NCI-H2227 (cell line): ENCODE measurements at regions not wholly inside any gene's neighbourhood (a gene's known extent, or its start where the extent isn't known, plus 50 kb on each side); places are given as distances from the start of the nearest gene placed in this dataset.
"Not testable (repeated sequence)": the region's sequence is repeated elsewhere in the genome, so short reads cannot be mapped to it uniquely, and the experiment has no call there.

Experiments
- DNase-seq: peaks from one replicate; lab custom pipeline; 2025; ENCODE audit not compliant: unreplicated experiment; lab: John Stamatoyannopoulos, UW

DNA sequence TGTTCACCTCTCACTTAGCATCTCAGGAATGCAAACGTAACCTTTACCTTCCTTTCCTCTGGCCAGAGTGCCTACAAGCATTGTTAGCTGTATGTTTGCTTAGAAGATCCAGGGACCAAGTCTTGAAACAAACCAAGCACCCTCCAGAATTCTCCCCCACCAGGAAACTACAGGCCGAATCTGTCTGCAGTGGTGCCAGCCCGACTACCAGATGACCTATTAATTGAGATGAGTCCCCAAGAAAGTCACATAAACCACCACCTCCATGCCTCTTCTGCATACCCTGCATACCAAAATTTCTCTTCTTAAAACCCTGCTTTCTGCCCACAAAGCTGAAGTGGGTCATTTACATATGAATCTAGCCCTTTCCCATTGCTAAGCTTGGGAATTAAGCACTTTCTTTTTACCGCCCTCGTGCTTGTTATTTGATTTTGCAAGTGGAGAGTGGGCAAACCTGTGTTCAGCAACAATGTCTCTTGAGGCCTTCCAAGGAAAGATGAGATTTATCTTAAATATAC lies 1239.1 kb downstream of the CDH12 start:
- DNase-seq: no peak

- DNase-seq: no peak
Measured at GRCh38 chr5:21603796-21604195, 1249.3 kb downstream of the CDH12 start.

DNA sequence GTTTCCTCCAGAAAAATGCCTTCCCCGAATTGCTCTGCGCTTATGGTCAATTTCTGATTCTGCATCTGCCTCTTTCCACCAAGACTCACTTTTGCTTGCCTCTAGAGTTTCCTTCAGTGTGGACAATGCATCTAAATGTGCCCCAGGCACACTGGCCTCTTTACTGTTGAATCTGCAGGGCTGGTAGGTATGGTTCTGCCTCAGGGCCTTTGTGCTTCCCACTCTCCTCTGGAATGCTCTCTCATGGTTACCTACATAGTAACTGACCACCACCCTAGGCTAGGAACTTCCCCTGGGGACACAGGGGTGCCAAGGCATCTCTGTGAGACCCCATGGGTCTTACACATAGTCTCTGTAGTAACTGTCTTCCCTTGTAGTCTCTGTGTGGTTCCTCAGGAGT lies 1258.6 kb downstream of the CDH12 start:
- no peak for DNase-seq

DNA sequence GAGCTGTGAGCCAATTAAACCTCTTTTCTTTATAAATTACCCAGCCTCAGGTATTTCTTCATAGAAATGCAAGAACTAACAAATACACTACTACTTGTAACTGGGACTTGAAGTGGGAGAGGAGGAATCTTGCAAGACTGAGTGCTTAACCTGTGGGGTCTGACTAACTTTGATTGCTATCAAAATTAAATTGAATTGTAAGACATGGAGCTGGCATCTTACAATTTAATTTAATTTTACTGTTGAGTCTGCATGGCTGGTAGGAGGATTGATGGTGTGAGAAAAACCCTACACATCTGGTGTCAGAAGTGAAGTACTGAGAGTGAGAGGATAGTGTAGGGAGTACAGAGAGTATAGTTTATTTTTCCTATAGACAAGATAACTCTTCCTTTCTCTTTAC lies 1259.9 kb downstream of the CDH12 start:
- DNase-seq: no peak

GRCh38 chr5:21581508-21581907 lies 1271.6 kb downstream of the CDH12 start:
- DNase-seq: no peak

- DNase-seq: peak; percentile 29
Measured at GRCh38 chr5:21574961-21575360, 1278.2 kb downstream of the CDH12 start.

DNA sequence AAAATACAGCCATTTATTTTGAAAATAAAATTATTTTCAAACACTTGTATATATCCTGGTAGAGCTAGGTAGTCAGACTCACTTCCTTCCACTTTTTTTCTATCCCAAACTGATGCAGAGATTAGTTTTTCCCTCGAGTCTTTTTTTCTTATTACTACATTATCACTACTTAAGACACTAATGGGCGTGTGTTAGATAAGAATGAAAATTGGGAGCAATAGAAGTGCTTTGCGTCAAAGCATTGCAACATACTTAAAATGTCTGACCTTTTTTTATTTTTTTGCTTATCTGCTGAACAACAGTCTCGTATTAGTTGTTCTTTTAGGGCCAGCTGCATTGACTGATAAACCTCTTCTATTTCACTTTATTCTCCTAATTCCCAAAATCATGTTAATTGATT lies 1278.7 kb downstream of the CDH12 start:
- no peak for DNase-seq

DNA sequence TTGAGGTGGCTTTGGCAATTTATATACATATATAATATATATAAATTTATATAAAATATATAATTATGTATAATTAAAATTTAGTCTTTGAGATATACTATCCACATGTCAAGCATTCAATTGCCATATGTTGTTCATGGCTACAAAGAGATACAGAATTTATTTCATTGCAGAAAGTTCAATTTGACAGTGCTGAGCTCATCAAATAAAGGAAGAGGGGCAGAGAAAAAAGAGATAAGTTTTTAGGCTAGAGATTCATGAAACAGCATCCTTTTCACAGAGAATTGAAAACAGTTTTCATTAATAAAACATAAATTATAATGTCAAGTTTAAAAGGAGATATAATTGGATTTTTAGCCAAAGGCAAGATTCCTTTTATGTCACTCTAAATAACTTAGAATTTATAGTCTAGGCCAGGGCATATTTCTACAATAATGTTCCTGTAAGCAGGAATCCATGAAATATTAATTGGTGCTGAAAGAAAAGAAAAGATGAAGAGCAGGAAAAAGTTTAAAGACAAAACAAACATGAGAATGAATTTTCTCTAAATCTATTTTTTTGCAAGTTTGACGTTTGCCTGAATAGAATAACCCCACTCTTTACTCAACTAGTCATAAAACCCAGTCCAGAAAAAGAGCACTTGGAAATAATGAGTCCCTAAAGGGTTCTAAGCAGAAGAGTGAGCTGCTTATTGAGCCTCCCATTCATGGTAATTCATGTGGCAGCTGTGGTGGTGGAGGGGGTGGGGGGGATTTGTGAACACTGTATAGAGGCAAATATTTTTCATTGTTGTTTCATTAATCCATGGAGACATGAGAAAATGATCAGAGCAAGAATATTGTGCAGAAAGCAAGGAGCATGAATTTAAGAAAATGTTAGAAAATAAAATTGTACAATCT lies 1279.5 kb downstream of the CDH12 start:
- DNase-seq: no peak

DNA sequence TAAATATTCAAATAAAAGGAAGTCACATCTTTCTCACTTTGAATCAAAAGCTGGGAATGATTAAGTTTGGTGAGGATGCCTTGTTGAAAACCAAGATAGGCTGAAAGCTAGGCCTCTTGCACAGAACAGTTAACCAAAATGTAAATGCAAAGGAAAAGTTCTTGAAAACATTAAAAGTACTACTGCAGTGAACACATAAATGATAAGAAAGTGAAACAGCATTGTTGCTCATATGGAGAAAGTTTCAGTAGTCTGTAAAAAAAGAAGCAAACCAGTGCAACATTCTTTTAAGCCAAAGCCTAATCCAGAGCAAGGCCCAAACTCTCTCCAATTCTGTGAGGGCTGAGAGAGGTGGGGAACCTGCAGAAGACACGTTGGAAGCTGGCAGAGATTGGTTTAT lies 1281.9 kb downstream of the CDH12 start:
- DNase-seq: not testable (repeated sequence)

- DNase-seq: not testable (repeated sequence)
Measured at GRCh38 chr5:21559109-21559508, 1294.0 kb downstream of the CDH12 start.

- DNase-seq: not testable (repeated sequence)
Measured at GRCh38 chr5:21552263-21552662, 1300.9 kb downstream of the CDH12 start.

- DNase-seq: not testable (repeated sequence)
Measured at GRCh38 chr5:21550916-21551315, 1302.2 kb downstream of the CDH12 start.

GRCh38 chr5:21547656-21548055 lies 1305.5 kb downstream of the CDH12 start:
- DNase-seq: not testable (repeated sequence)

GRCh38 chr5:21535114-21535513 lies 1318.0 kb downstream of the CDH12 start:
- DNase-seq: not testable (repeated sequence)

DNA sequence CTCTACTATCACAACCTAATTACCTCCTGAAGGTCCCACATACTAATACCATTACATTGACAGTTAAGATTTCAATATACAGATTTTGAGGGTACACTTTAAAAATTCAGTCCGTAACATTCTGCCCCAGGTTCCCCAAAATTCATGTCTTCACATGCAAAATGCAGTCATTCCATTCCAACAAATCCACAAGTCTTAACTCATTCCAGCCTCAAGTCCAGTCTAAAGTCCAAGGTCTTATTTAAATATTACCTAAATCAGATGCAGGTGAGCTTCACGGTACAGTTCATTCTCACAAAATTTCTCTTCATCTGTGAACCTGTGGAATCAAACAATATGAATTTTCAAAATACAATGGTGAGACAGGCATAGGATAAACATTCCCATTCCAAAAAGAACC lies 1332.0 kb downstream of the CDH12 start:
- not testable (repeated sequence) for DNase-seq

DNA sequence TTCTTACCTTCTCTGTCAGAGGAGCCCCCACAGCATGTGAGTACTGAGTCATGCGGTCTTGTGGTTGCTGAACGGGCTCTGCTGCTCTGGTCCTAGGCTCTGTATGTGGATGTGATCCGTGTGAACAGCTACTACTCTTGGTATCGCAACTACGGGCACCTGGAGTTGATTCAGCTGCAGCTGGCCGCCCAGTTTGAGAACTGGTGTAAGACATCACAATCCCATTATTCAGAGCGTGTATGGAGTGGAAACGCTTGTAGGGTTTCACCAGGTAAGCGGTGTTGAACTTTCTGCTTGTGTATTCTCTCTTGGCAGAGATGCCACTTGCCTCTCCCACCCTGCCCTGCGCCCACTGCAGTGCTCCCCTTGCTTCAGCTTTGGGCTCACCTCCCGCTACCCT lies 1356.2 kb downstream of the CDH12 start:
- DNase-seq: not testable (repeated sequence)

DNA sequence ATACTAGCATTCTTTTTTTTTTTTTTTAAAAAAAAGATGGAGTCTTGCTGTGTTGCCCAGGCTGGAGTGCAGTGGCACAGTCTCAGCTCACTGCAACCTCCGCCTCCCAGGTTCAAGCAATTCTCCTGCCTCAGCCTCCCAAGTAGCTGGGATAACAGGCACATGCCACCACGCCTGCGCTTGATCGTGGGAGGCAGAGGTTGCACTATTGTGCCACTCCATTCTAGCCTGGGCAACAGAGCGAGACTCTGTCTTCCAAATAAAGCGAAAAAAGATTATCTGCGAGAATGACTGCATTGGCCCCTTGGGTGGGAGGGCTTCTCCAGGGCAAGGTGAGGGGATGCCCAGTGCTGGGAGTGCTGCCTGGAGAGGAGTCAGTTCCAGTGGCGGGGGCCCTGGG lies 1357.1 kb downstream of the CDH12 start:
- DNase-seq: not testable (repeated sequence)

GRCh38 chr5:21495235-21495634 lies 1357.9 kb downstream of the CDH12 start:
- not testable (repeated sequence) for DNase-seq

GRCh38 chr5:21494033-21494432 lies 1359.1 kb downstream of the CDH12 start:
- not testable (repeated sequence) for DNase-seq

DNA sequence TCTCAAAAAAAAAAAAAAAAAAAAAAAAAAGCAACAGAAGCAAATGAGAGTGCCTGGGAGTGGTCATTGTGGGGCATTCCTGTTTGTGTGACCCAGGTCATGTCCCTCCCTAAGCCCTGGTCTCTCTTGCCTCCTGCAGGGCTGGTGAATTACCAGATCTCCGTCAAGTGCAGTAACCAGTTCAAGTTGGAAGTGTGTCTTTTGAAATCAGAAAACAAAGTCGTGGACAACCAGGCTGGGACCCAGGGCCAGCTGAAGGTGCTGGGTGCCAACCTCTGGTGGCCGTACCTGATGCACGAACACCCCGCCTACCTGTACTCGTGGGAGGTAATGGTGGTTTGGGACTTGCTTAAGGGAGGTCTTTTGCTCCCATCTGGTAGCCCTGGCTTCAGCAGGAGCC lies 1362.0 kb downstream of the CDH12 start:
- DNase-seq: not testable (repeated sequence)

- not testable (repeated sequence) for DNase-seq
Measured at GRCh38 chr5:21488828-21489227, 1364.3 kb downstream of the CDH12 start.

DNA sequence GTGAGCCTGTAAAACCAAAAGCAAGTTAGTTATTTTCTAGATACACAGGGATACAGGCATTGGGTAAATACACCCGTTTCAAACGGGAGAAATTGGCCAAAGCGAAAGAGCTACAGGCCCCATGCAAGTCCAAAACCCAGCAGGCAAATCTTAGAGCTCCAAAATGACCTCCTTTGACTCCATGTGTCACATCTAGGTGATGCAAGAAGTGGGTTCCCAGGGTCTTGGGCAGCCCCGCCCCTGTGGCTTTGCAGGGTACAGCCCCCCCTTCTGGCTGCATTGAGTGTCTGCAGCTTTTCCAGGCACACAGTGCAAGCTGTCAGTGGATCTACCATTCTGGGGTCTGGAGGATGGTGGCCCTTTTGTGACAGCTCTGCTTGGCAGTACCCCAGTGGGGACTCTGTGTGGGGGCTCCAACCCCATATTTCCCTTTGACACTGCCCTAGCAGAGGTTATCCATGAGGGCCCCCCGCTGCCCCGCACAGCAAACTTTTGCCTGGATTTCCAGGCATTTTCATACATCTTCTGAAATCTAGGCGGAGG lies 1367.6 kb downstream of the CDH12 start:
- not testable (repeated sequence) for DNase-seq
